ENCODE measurements at regions not wholly inside any gene's neighbourhood (a gene's known extent, or its start where the extent isn't known, plus 50 kb on each side); places are given as distances from the start of the nearest gene placed in this dataset.

DNA sequence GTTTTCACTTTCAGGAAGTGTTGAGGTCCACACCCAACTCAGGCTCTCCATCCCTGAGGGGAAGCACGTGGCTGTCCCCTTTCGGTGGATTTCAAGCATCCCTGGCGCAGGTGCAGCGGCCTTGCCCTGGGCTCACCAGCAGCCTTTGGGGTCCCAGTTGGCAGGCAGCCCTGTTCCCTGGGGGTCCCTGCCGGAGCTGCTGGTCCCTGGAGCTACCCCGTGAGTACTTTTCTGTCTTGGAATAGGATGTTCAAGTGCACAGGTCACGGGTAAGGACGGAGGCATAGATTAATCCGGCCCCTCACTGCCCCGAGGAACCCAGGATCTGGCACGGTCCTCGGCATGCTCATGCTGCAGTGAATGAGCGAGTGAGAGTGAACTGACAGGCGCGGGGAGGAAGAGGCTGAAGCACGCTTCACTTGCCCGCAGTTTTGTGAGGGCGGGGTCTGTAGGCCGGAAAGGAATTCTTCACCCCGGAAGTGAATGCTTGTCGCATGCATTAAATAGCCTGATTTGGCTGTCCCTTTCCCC lies 117.2 kb upstream of the FAT1 start:
- Histone ChIP-seq H3K79me2 (ENCODE audit: low read depth) (no peaks in the 10 kb centered on the region), H3F3A (ENCODE audit: low read depth) (peaks cover 21% of the 10 kb centered on the region), H3K4me1 (peaks cover 19% of the 10 kb centered on the region), H3K9ac (no peak overlapping the region), H3K36me3 (no peaks in the 10 kb centered on the region), H3K27me3 (no peaks in the 10 kb centered on the region), H2AFZ (replicated peaks) (no peak overlapping the region), H3K4me3 (no peak overlapping the region), H3K4me2 (no peak overlapping the region), H4K20me1 (ENCODE audit: low read depth) (no peaks in the 10 kb centered on the region), H3K27ac (no peak overlapping the region), H3K9me3 (ENCODE audit: low read depth) (no peaks in the 10 kb centered on the region)
- Mint-ChIP-seq H3K4me1 (peaks cover 27% of the 10 kb centered on the region), H3K9me3 (peaks cover 3% of the 10 kb centered on the region), H3K27me3 (ENCODE audit: insufficient read depth, low read depth) (no peaks in the 10 kb centered on the region), H3K36me3 (no peaks in the 10 kb centered on the region), H3K27ac (no peak overlapping the region), H3K4me3 (no peak overlapping the region)
- no peak for DNase-seq (ENCODE audit: low spot score)
- TF ChIP-seq EZH2phosphoT487 (IDR thresholded peaks at IDR 0.05) (no peak), EZH2 (IDR thresholded peaks at IDR 0.05) (no peak)
- TF ChIP-seq, protein P1, sequence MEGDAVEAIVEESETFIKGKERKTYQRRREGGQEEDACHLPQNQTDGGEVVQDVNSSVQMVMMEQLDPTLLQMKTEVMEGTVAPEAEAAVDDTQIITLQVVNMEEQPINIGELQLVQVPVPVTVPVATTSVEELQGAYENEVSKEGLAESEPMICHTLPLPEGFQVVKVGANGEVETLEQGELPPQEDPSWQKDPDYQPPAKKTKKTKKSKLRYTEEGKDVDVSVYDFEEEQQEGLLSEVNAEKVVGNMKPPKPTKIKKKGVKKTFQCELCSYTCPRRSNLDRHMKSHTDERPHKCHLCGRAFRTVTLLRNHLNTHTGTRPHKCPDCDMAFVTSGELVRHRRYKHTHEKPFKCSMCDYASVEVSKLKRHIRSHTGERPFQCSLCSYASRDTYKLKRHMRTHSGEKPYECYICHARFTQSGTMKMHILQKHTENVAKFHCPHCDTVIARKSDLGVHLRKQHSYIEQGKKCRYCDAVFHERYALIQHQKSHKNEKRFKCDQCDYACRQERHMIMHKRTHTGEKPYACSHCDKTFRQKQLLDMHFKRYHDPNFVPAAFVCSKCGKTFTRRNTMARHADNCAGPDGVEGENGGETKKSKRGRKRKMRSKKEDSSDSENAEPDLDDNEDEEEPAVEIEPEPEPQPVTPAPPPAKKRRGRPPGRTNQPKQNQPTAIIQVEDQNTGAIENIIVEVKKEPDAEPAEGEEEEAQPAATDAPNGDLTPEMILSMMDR (IDR thresholded peaks at IDR 0.05) = no peak

DNA sequence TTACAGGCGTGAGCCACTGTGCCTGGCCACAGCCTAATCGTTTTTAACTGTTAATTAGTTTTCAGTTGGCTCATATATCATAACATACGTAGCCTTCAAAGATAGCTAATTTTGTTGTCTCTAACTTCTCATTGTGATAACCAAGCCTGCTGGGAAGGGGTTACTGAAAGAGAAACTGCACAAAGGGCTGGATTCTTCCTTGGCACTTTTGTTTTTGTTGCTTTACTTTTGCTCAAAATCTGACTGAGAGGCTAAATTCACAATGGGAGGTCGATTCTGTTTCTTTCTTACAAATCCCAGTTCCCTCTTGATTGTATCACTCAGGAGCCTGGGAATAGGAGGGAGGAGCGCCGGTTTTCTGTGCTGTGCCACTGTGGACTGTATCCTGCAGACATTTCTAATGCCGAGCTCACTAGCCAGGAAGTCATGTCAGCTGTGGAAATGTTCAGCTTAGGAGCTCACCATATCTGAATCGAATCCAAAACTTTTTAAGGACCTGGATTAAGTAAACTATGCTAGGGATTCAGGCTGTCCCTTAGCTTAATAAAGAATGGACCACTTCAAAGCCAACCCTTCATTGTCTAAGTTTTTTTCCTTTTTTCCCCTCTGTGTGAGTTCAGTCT lies 120.5 kb upstream of the FAT1 start:
- Mint-ChIP-seq H3K27me3 (ENCODE audit: insufficient read depth, low read depth) (peaks cover 4% of the 10 kb centered on the region), H3K36me3 (no peaks in the 10 kb centered on the region), H3K9me3 (peaks cover 3% of the 10 kb centered on the region), H3K27ac (peak overlapping the region; percentile 97), H3K4me3 (peak overlapping the region; percentile 73), H3K4me1 (peaks cover 34% of the 10 kb centered on the region)
- H3K27ac ChIP-seq = peak overlapping the region; percentile 91
- H3K4me2 ChIP-seq = peak overlapping the region; percentile 48
- peak; percentile 86 for DNase-seq (ENCODE audit: low spot score)
- H3K4me3 ChIP-seq = peak overlapping the region; percentile 4
- no peak overlapping the region for H3K9ac ChIP-seq
- H3F3A ChIP-seq (ENCODE audit: low read depth) = peaks cover 21% of the 10 kb centered on the region
- no peaks in the 10 kb centered on the region for H4K20me1 ChIP-seq (ENCODE audit: low read depth)
- H2AFZ ChIP-seq (replicated peaks) = no peak overlapping the region
- H3K27me3 ChIP-seq = no peaks in the 10 kb centered on the region
- no peaks in the 10 kb centered on the region for H3K36me3 ChIP-seq
- no peaks in the 10 kb centered on the region for H3K9me3 ChIP-seq (ENCODE audit: low read depth)
- peaks cover 19% of the 10 kb centered on the region for H3K4me1 ChIP-seq
- TF ChIP-seq EZH2phosphoT487 (IDR thresholded peaks at IDR 0.05) = no peak
- no peak for TF ChIP-seq EZH2 (IDR thresholded peaks at IDR 0.05)
- TF ChIP-seq, protein P1 (IDR thresholded peaks at IDR 0.05) = no peak
- H3K79me2 ChIP-seq (ENCODE audit: low read depth) = no peaks in the 10 kb centered on the region

GRCh38 chr4:186845137-186845842 lies 121.6 kb upstream of the FAT1 start:
- Histone ChIP-seq H3K4me3 (no peak overlapping the region), H2AFZ (replicated peaks) (peak overlapping the region; percentile 60), H3K79me2 (ENCODE audit: low read depth) (no peaks in the 10 kb centered on the region), H3K9ac (no peak overlapping the region), H4K20me1 (ENCODE audit: low read depth) (no peaks in the 10 kb centered on the region), H3K36me3 (no peaks in the 10 kb centered on the region), H3F3A (ENCODE audit: low read depth) (peaks cover 21% of the 10 kb centered on the region), H3K4me1 (peaks cover 19% of the 10 kb centered on the region), H3K9me3 (ENCODE audit: low read depth) (peaks cover under 1% of the 10 kb centered on the region), H3K4me2 (no peak overlapping the region), H3K27ac (peak overlapping the region; percentile 91), H3K27me3 (no peaks in the 10 kb centered on the region)
- peaks cover 34% of the 10 kb centered on the region for H3K4me1 Mint-ChIP-seq
- DNase-seq (ENCODE audit: low spot score) = no peak
- H3K27me3 Mint-ChIP-seq (ENCODE audit: insufficient read depth, low read depth) = peaks cover 4% of the 10 kb centered on the region
- no peak for TF ChIP-seq EZH2 (IDR thresholded peaks at IDR 0.05)
- TF ChIP-seq, protein P1 (IDR thresholded peaks at IDR 0.05) = no peak
- TF ChIP-seq EZH2phosphoT487 (IDR thresholded peaks at IDR 0.05) = no peak
- H3K4me3 Mint-ChIP-seq = no peak overlapping the region
- H3K36me3 Mint-ChIP-seq = no peaks in the 10 kb centered on the region
- H3K9me3 Mint-ChIP-seq = peaks cover 7% of the 10 kb centered on the region
- peak overlapping the region; percentile 58 for H3K27ac Mint-ChIP-seq

Data from neural progenitor cell (in vitro differentiated cells).